GM18511 (cell line): ENCODE measurements at regions not wholly inside any gene's neighbourhood (a gene's known extent, or its start where the extent isn't known, plus 50 kb on each side); places are given as distances from the start of the nearest gene placed in this dataset.
A peak's percentile ranks its signal among the peaks of the same experiment; 100 is the strongest.

Experiments used
- ATAC-seq: cut with Tn5 transposase; IDR thresholded peaks from one replicate; pipeline ENCODE4 v1.9.1; 2021; ENCODE audit warnings: mild to moderate bottlenecking, moderate library complexity; ENCODE audit not compliant: unreplicated experiment

DNA sequence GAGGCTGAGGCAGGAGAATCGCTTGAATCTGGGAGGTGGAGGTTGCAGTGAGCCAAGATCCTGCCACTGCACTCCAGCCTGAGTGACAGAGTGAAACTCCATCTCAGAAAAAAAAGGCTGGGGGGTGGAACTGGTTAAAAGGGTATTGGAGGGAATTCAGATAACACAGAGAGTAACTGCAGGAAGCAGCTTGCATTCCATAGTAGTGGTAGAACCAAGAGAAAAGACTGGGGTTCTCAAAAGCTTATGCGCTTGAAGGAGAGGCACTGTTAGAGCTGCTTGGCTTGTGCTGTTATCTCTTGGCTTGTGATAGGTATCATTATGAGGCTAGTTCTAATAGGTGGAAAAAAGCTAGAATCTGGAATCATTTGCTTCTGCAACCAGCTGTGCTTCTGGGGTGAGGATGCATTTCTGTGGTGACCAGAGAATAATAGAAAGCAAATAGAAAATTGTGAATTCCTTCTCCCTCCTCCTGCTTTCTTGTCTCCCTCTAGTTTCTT, 91.2 kb upstream of the ELOVL6 start:
- ATAC-seq: no peak

DNA sequence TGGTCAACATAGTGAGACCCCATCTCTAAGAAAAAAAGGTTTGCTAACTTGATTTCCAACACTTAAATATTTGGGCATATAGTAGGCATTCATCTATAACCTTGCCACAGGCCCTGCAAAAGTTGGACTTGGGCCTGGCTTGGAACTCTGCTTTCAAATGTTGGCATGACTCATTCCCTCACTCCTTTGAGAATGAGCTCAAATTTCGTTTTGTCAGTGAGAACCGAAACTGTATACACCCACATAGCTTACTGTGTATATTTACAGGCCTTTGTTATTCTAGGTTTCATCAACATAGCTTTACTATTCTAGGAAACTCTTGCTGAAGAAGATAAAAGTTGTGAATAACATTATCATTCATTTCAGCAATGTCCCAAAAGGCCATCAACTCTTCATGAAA, 88.7 kb upstream of the ELOVL6 start:
- ATAC-seq: peak; percentile 100

DNA sequence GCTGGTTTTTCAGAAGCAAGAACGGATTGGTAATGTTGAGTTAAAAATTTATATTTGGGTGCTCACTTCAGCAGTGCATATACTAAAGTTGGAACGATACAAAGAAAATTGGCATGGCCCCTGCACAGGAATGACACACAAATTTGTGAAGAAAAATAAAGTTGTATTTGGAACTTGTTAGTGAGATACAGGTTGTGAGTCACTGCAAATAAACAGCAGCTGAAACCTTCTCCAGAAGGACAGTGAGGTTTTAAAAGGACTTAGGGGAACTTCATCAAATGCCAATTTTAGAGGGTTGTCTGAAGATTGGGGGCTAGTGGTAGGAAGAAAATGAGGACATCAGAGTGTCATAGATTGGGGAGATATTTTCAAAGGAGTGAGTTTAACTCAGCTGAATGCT, 79.7 kb upstream of the ELOVL6 start:
- no peak for ATAC-seq

DNA sequence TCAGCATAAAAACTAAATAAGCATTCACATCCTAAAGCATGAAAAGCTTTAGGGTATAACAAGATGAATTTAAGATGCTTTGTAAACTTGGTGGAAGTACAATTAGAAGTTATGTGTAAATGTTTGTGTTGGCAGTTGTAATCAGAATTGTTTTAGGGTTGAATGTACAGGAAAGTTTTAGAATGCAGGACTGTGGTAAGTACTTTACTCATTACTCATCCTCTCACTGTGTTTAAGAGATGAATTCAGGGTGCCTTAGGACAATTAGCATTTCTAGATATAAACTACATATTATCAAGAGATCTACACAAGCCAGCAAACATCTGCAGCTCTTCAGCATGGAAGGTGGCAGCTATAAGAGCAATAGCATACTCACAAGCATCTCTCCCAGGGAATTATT, 77.5 kb upstream of the ELOVL6 start:
- ATAC-seq: no peak

DNA sequence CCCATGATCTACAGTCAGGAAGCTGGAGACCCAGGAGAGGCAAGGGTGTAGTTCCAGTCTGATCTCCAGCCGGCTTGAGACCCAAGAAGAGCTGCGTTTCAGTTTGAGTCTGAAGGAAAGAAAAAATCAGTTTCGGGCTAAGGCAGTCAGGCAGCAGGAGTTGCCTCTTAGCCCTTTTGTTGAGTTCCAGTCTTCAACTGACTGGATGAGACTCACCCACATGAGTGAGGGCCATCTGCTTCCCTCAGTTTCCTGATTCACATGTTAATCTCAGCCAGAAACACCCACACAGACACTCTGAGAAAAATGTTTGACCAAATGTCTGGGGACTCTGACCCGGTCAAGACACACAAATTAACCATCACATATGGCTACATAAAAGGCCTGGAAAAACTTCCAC, 73.6 kb upstream of the ELOVL6 start:
- peak; percentile 55 for ATAC-seq

DNA sequence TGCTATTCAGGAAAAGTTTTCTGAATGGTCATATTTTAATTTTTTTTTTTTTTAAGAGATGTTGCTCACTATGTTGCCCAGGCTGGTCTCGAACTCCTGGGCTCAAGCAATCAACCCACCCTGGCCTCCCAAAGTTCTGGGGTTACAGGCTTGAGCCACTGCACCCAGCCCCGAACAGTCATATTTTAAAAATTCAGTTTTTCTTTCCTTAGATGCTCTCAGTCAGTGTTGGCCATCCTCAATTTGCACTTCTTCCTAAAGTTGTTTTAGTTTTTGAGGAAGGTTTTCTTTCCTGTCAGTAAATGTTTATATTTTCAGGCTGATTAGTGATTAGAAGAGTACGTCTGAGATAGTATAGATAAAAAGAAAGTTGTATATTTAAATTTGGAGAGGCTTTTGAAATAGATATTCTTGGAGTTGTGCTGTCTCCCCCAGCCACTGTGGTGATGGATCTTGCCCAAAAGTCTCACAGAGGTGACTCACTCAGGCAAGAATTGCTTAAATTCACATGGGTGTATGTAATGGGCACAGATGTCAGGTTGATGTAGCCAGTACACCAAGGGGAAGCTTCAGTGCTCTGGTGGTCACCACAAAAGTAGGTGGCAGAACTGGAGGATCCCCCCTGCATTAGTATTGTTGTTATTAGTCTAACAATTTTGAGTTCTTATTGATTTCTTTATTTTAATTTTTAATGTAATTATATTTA, 72.2 kb upstream of the ELOVL6 start:
- no peak for ATAC-seq

DNA sequence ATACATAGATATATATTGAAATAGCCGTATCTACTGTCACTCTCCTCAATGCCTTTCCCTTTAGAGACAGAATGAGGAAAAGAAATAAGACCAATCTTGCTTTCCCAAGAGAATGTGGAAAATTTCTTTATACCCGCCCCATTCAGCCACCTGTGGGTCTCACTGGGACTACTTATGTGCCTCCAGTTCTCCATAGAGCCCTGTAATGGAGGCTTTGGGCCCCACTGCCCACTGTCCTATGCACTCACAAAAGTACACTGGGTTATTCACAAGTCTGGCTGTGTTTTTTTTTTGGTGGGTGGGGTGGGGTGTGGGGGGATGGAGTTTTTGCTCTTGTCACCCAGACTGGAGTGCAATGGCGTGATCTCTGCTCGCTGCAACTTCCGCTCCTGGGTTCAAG, 70.4 kb upstream of the ELOVL6 start:
- ATAC-seq: peak; percentile 11

DNA sequence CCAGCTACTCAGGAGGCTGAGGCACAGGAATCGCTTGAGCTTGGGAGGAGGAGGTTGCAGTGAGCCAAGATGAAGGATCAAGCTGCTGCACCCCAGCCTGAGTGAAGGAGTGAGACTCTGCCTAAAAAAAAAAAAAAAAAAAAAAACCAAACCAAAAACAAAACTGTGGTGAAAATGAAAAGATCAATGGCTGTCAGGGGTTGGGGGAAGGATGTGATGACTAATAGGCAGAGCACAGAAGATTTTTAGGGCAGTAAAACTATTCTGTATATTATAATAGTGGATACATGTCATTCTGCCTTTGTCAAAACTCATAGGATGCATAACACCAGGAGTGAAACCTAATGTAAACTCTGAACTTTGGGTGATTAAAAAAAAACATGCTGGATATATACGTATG, 69.9 kb upstream of the ELOVL6 start:
- peak; percentile 70 for ATAC-seq

DNA sequence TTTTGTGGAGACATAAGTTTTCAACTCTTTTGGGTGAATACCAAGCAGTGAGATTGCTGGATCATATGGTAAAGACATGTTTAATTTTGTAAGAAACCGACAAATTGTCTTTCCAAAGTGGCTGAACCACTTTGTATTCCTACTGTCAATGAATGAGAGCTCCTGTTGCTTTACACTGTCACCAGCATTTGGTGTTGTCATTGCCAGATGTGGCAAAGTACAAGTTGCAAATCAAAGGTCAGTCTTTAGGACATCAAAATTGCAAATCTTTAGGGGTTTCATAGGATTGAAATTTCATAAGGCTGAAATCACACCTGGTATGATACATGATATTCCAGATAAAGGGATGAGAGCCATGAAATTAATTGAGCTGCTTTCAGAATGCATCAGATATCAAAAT, 67.7 kb upstream of the ELOVL6 start:
- no peak for ATAC-seq

DNA sequence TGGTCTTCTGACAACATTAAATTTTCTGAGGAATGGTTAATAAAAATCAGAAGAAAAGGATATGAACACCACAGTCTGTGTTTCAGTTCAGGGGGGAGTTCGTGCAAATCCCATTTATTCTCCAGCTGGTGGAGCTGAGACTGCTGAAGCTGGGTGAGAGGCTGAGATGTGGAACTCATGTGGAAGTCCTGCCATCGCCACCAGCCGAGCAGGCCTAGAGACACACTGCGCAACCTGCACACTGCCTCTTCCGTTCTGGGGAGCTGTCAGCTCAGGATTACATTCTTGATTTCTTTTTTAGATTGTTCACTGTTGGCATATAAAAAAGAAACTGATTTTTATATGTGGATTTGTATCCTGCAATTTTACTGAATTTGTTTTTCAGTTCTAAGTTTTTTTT, 66.6 kb upstream of the ELOVL6 start:
- ATAC-seq: no peak

DNA sequence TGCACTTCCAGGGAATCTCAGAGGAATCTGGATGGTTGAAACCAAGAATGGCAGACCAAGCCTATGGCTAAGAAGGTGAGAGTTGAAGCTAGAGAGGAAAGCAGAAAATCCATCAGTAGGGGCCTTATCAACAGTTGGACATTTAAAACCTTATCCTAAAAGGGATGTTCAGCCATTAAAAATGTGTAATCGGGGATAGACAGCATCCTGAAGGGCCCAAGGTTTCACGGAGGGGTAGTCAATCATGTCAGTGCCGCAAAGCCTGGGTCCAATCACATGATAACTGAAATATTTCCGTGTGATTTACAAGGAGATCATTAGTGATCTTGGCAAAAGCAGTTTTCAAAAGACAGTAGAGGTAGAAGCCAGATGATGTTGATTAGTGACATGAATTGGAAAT, 61.9 kb upstream of the ELOVL6 start:
- no peak for ATAC-seq

DNA sequence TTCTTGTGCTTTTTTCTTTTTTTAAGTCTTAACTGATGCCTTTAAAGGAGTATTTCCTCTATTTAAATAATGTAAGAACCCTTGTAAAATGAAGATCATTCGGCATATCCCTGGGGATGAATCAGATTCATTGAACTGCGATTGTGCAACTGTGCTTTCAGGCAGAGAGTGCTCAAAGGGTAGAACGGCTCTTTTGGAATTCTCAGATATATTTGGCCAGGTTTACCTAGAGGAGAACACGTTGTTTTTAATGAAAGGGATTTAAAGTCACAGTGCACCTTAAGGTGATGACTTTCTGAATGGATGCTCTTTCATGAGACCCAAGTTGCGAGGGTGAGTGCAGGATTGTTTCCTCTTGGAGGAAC, 51.6 kb upstream of the ELOVL6 start:
- no peak for ATAC-seq

DNA sequence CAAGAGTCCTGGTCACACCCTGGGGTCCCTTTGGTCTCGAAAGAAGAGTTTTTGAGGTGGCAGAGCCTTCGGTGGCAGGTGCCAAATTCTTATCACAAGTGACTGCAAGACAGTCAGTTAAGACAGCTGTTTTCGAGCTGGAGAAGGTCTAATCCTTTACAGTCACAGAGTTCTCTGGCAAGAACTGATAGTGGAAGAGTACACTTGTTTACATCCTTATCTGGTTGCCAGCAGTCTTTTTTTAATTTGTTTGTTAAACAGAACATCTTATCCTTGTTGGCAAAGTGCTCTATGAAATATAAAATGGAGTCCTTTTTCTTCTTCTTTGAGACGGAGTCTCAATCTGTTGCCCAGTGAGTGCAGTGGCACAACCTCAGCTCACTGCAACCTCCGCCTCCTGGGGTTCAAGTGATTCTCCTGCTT, 50.4 kb upstream of the ELOVL6 start:
- ATAC-seq: no peak
